BLaER1 treated with 17β-estradiol and CSF1 and Interleukin-3, amounts not matched to agents 10 nM and 100 nM (cell line): ENCODE measurements at regions not wholly inside any gene's neighbourhood (a gene's known extent, or its start where the extent isn't known, plus 50 kb on each side); places are given as distances from the start of the nearest gene placed in this dataset.

Experiments
- H3K27ac ChIP-seq, 11 experiments: shearing (Covaris generic); formaldehyde crosslinking; 2 replicates each; pipeline ENCODE4 v1.8.1; 2022
- H3K27me3 ChIP-seq, 11 experiments: shearing (Covaris generic); formaldehyde crosslinking; 2 replicates each; pipeline ENCODE4 v1.8.1; 2022
- H3K36me3 ChIP-seq, 11 experiments: shearing (Covaris generic); formaldehyde crosslinking; 2 replicates each; pipeline ENCODE4 v1.8.1; 2022
- H3K4me1 ChIP-seq, 10 experiments: shearing (Covaris generic); formaldehyde crosslinking; 2 replicates each; pipeline ENCODE4 v1.8.1; 2022
- H3K4me2 ChIP-seq, 11 experiments: shearing (Covaris generic); formaldehyde crosslinking; 2 replicates each; pipeline ENCODE4 v1.8.1; 2022
- H3K4me3 ChIP-seq, 10 experiments: shearing (Covaris generic); formaldehyde crosslinking; 2 replicates each; pipeline ENCODE4 v1.8.1; 2022
- H3K9ac ChIP-seq, 11 experiments: shearing (Covaris generic); formaldehyde crosslinking; 2 replicates each; pipeline ENCODE4 v1.8.1; 2022
- H3K9me3 ChIP-seq, 11 experiments: shearing (Covaris generic); formaldehyde crosslinking; replicated peaks in 1 of 11; 2 replicates each; pipeline ENCODE4 v1.8.1; 2022
- H4K20me1 ChIP-seq, 11 experiments: shearing (Covaris generic); formaldehyde crosslinking; 2 replicates each; pipeline ENCODE4 v1.8.1; 2022
- Cebpa-rat ChIP-seq, 11 experiments: shearing (Covaris generic); IDR thresholded peaks; 2 replicates each; pipeline ENCODE4 v1.8.1; 2022

GRCh38 chr4:8796096-8796495 lies 75.5 kb downstream of the HMX1 start:
- Histone ChIP-seq H3K36me3 (no peaks in the 10 kb centered on the region), H3K9ac (no peak overlapping the region), H3K4me1 (no peaks in the 10 kb centered on the region), H4K20me1 (peaks cover 0 to 7% (median 0%) of the 10 kb centered on the region in 11 experiments; a peak in 1 of 22 replicates), H3K9me3 (no peaks in the 10 kb centered on the region), H3K4me3 (no peak overlapping the region), H3K27me3 (no peaks in the 10 kb centered on the region), H3K27ac (no peak overlapping the region), H3K4me2 (no peak overlapping the region)
- TF ChIP-seq Cebpa-rat (IDR thresholded peaks at IDR 0.05), result no peak

DNA sequence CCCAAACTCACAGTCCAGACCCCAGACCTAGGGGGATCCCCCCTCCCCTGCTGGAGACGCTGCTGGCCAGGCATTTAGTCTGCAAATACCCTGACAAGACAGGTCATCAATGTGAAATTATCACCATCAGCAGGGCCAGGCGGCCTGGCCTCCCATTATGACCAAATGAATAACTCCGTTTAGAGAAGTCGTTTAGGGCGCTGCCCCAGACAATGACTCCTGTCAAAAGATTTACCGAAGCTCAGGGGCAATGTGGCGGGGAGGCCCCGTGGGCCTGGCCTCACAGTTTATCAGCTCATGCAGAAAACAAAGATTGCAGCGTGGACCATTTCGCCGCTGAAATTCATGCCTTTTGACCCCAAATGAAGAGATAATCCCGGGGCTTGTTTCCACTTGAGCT lies 76.5 kb downstream of the HMX1 start:
- no peak overlapping the region for H3K9ac ChIP-seq
- H3K27ac ChIP-seq, result no peak overlapping the region
- H3K9me3 ChIP-seq, result no peaks in the 10 kb centered on the region
- H3K4me3 ChIP-seq, result no peak overlapping the region
- H3K4me1 ChIP-seq, result peaks cover 0 to 3% (median 0%) of the 10 kb centered on the region in 10 experiments; a peak in 4 of 20 replicates
- no peaks in the 10 kb centered on the region for H3K36me3 ChIP-seq
- H3K4me2 ChIP-seq, result no peak overlapping the region
- peaks cover 0 to 7% (median 0%) of the 10 kb centered on the region in 11 experiments; a peak in 1 of 22 replicates for H4K20me1 ChIP-seq
- no peaks in the 10 kb centered on the region for H3K27me3 ChIP-seq
- no peak for TF ChIP-seq Cebpa-rat (IDR thresholded peaks at IDR 0.05)

- no peak overlapping the region for H3K4me3 ChIP-seq
- H3K9me3 ChIP-seq, result no peaks in the 10 kb centered on the region
- H3K9ac ChIP-seq, result no peak overlapping the region
- TF ChIP-seq Cebpa-rat (IDR thresholded peaks at IDR 0.05), result no peak
- no peak overlapping the region for H3K4me2 ChIP-seq
- no peak overlapping the region for H3K27ac ChIP-seq
- H4K20me1 ChIP-seq, result peaks cover 0 to 7% (median 0%) of the 10 kb centered on the region in 11 experiments; a peak in 2 of 22 replicates
- H3K36me3 ChIP-seq, result no peaks in the 10 kb centered on the region
- H3K27me3 ChIP-seq, result no peaks in the 10 kb centered on the region
- H3K4me1 ChIP-seq, result peaks cover 0 to 8% (median 0%) of the 10 kb centered on the region in 10 experiments; a peak in 4 of 20 replicates
Measured at GRCh38 chr4:8794491-8794890, 77.1 kb downstream of the HMX1 start.

DNA sequence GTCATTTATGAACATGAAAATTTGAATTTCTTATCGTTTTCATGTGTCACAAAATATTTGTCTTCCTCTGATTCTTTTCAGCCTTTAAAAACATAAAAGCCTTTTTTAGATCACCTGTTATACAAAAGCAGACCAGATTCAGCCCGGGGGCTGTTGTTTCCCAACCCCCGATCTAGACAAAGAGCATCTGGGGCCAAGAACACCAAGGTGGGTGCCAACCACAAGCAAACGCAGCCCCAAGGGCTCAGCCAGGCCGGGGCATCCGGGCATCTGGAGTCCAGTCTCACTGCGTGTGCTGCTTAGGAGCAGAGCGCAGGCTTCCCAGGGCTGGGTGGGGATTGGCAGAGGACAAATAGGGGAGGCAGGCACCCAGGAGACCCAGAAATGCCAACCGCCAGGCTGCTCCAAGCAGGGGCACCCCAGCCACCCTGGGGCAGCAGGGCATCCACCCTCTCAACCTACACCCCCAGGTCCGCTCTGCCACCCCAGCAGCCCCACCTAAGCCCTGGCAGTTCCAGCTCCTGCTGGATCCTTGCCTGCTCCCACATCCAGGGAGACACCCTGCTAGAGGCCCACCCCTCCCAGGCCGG lies 78.0 kb downstream of the HMX1 start:
- H3K27me3 ChIP-seq, result no peaks in the 10 kb centered on the region
- H3K4me3 ChIP-seq, result no peak overlapping the region
- H3K9ac ChIP-seq, result no peak overlapping the region
- H3K27ac ChIP-seq, result no peak overlapping the region
- peaks cover 0 to 15% (median 0%) of the 10 kb centered on the region in 11 experiments; a peak in 3 of 22 replicates for H4K20me1 ChIP-seq
- H3K36me3 ChIP-seq, result no peaks in the 10 kb centered on the region
- H3K4me2 ChIP-seq, result no peak overlapping the region
- no peaks in the 10 kb centered on the region for H3K9me3 ChIP-seq
- no peak for TF ChIP-seq Cebpa-rat (IDR thresholded peaks at IDR 0.05)
- H3K4me1 ChIP-seq, result peaks cover 0 to 8% (median 0%) of the 10 kb centered on the region in 10 experiments; a peak in 4 of 20 replicates

GRCh38 chr4:8792491-8792890 lies 79.1 kb downstream of the HMX1 start:
- no peak overlapping the region for H3K4me2 ChIP-seq
- H3K9me3 ChIP-seq, result no peaks in the 10 kb centered on the region

GRCh38 chr4:8791609-8792008 lies 80.0 kb downstream of the HMX1 start:
- H4K20me1 ChIP-seq, result peaks cover 0 to 21% (median 0%) of the 10 kb centered on the region in 11 experiments; a peak in 3 of 22 replicates
- no peak overlapping the region for H3K4me3 ChIP-seq
- no peak for TF ChIP-seq Cebpa-rat (IDR thresholded peaks at IDR 0.05)
- H3K4me2 ChIP-seq, result no peak overlapping the region
- no peak overlapping the region for H3K27ac ChIP-seq
- no peaks in the 10 kb centered on the region for H3K27me3 ChIP-seq
- no peak overlapping the region for H3K9ac ChIP-seq
- no peaks in the 10 kb centered on the region for H3K9me3 ChIP-seq
- no peaks in the 10 kb centered on the region for H3K36me3 ChIP-seq
- peaks cover 0 to 8% (median 0%) of the 10 kb centered on the region in 10 experiments; a peak in 4 of 20 replicates for H3K4me1 ChIP-seq

More at GRCh38 chr4:8792491-8792890, 79.1 kb downstream of the HMX1 start:
- Histone ChIP-seq H3K27me3 (no peaks in the 10 kb centered on the region), H3K4me1 (peaks cover 0 to 8% (median 0%) of the 10 kb centered on the region in 10 experiments; a peak in 4 of 20 replicates), H3K27ac (no peak overlapping the region), H4K20me1 (peaks cover 0 to 21% (median 0%) of the 10 kb centered on the region in 11 experiments; a peak in 3 of 22 replicates), H3K9ac (no peak overlapping the region), H3K4me3 (no peak overlapping the region), H3K36me3 (no peaks in the 10 kb centered on the region)
- no peak for TF ChIP-seq Cebpa-rat (IDR thresholded peaks at IDR 0.05)

DNA sequence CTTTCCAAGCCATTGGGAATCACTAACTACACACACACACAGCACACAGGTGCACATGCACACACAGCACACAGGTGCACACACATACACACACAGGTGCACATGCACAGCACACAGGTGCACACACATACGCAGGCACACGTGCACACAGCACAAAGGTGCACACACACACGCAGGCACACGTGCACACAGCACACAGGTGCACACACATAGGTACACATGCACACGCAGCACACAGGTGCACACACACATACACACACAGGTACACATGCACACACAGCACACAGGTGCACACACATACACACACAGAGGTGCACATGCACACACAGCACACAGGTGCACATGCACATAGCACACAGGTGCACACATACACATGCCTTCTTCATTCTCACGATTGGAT lies 80.9 kb downstream of the HMX1 start:
- Histone ChIP-seq H3K27ac (no peak overlapping the region), H3K27me3 (no peaks in the 10 kb centered on the region), H4K20me1 (peaks cover 0 to 21% (median 0%) of the 10 kb centered on the region in 11 experiments; a peak in 2 of 22 replicates), H3K36me3 (no peaks in the 10 kb centered on the region), H3K4me2 (no peak overlapping the region), H3K4me3 (no peak overlapping the region), H3K9ac (no peak overlapping the region), H3K4me1 (peaks cover 0 to 9% (median 0%) of the 10 kb centered on the region in 10 experiments; a peak in 4 of 20 replicates), H3K9me3 (no peaks in the 10 kb centered on the region)
- TF ChIP-seq Cebpa-rat (IDR thresholded peaks at IDR 0.05), result no peak

DNA sequence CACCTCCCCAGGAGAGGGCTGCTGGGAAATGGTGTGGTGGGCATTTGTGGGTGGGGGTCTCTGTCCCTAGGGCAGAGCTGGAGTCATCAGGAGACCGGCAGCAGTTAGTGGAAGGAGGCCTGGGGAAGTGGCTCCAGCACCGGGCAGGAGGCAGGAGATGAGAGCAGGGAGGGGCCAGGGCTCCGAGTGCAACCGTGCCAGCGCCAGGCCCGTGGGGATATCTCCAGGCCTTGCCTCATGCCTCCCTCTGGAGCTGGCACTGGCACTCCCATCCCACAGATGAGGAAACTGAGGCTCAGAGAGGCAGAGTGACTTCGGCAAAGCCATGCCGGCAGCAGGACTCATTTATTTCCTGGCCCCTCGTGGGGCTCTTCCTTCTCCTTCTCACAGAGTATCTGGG lies 83.5 kb downstream of the HMX1 start:
- TF ChIP-seq Cebpa-rat (IDR thresholded peaks at IDR 0.05), result no peak
- Histone ChIP-seq H3K27me3 (no peaks in the 10 kb centered on the region), H3K27ac (no peak overlapping the region), H3K9me3 (no peaks in the 10 kb centered on the region), H3K4me1 (peaks cover 0 to 10% (median 0%) of the 10 kb centered on the region in 10 experiments; a peak in 4 of 20 replicates), H3K4me3 (no peak overlapping the region), H3K36me3 (no peaks in the 10 kb centered on the region), H3K9ac (no peak overlapping the region), H3K4me2 (no peak overlapping the region), H4K20me1 (peaks cover 0 to 37% (median 0%) of the 10 kb centered on the region in 11 experiments; a peak in 2 of 22 replicates)

DNA sequence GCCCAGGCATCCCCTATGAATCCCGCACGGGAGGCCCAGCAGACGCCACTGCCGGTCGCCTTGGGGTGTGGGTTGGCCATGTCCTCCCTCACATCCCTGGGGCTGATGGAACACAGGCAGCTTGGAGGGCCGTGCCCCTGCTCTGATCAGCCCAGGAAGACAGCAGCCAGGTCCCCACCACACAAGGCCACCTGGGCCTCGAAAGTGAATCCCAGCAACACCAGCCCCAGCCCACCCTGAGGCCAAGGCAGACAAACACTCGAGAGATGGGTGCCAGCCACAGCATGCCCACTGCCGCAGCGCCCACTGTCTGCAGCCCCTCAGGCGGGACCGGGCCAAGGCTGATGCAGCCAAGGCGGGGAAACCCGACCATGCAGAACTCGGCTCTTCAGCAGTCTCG lies 85.5 kb downstream of the HMX1 start:
- Histone ChIP-seq H3K4me1 (peaks cover 0 to 10% (median 0%) of the 10 kb centered on the region in 10 experiments; a peak in 4 of 20 replicates), H3K4me3 (no peak overlapping the region), H3K9me3 (no peaks in the 10 kb centered on the region), H3K27me3 (no peaks in the 10 kb centered on the region), H3K27ac (no peak overlapping the region), H3K36me3 (no peaks in the 10 kb centered on the region), H4K20me1 (peaks cover 0 to 37% (median 0%) of the 10 kb centered on the region in 11 experiments; a peak in 2 of 22 replicates), H3K9ac (no peak overlapping the region), H3K4me2 (no peak overlapping the region)
- TF ChIP-seq Cebpa-rat (IDR thresholded peaks at IDR 0.05), result no peak
